ENCODE measurements at regions not wholly inside any gene's neighbourhood (a gene's known extent, or its start where the extent isn't known, plus 50 kb on each side); places are given as distances from the start of the nearest gene placed in this dataset.

- DNase-seq (ENCODE audit: insufficient read length, low spot score) (no peak), FAIRE-seq (no peak)
- TF ChIP-seq TAF1 (IDR thresholded peaks at IDR 0.05; ENCODE audit: low read depth, low read length) = no peak
- no peak for TF ChIP-seq POLR2AphosphoS5 (IDR thresholded peaks at IDR 0.05; ENCODE audit: low read depth, low read length)
- no peak for TF ChIP-seq POU2F2 (IDR thresholded peaks at IDR 0.05; ENCODE audit: low read depth, low read length)
- TF ChIP-seq SPI1 (IDR thresholded peaks at IDR 0.05; ENCODE audit: low read depth, low read length) = no peak
- TF ChIP-seq PAX5 (IDR thresholded peaks at IDR 0.05; ENCODE audit: insufficient read depth, low read length, severe bottlenecking) = no peak
- no peak for TF ChIP-seq POLR2A (IDR thresholded peaks at IDR 0.05; ENCODE audit: low read depth, low read length)
Observed at GRCh38 chr12:86379337-86379736, 123.1 kb upstream of the MGAT4C start.

- DNase-seq (ENCODE audit: insufficient read length, low spot score) (no peak), FAIRE-seq (no peak)
- TF ChIP-seq TAF1 (IDR thresholded peaks at IDR 0.05; ENCODE audit: low read depth, low read length) = no peak
- TF ChIP-seq POLR2A (IDR thresholded peaks at IDR 0.05; ENCODE audit: low read depth, low read length) = no peak
- TF ChIP-seq POU2F2 (IDR thresholded peaks at IDR 0.05; ENCODE audit: low read depth, low read length) = no peak
- TF ChIP-seq PAX5 (IDR thresholded peaks at IDR 0.05; ENCODE audit: insufficient read depth, low read length, severe bottlenecking) = no peak
- no peak for TF ChIP-seq POLR2AphosphoS5 (IDR thresholded peaks at IDR 0.05; ENCODE audit: low read depth, low read length)
- TF ChIP-seq SPI1 (IDR thresholded peaks at IDR 0.05; ENCODE audit: low read depth, low read length) = no peak
Observed at GRCh38 chr12:86376052-86376451, 119.9 kb upstream of the MGAT4C start.

- no peak for FAIRE-seq
- DNase-seq (ENCODE audit: insufficient read length, low spot score) = no peak
- TF ChIP-seq POLR2A (IDR thresholded peaks at IDR 0.05; ENCODE audit: low read depth, low read length) (no peak), SPI1 (IDR thresholded peaks at IDR 0.05; ENCODE audit: low read depth, low read length) (no peak), POLR2AphosphoS5 (IDR thresholded peaks at IDR 0.05; ENCODE audit: low read depth, low read length) (no peak), PAX5 (IDR thresholded peaks at IDR 0.05; ENCODE audit: insufficient read depth, low read length, severe bottlenecking) (no peak), POU2F2 (IDR thresholded peaks at IDR 0.05; ENCODE audit: low read depth, low read length) (no peak), TAF1 (IDR thresholded peaks at IDR 0.05; ENCODE audit: low read depth, low read length) (no peak)
Observed at GRCh38 chr12:86373813-86374212, 117.6 kb upstream of the MGAT4C start.

- FAIRE-seq (no peak), DNase-seq (ENCODE audit: insufficient read length, low spot score) (no peak)
- no peak for TF ChIP-seq POLR2A (IDR thresholded peaks at IDR 0.05; ENCODE audit: low read depth, low read length)
- TF ChIP-seq PAX5 (IDR thresholded peaks at IDR 0.05; ENCODE audit: insufficient read depth, low read length, severe bottlenecking) = no peak
- TF ChIP-seq POLR2AphosphoS5 (IDR thresholded peaks at IDR 0.05; ENCODE audit: low read depth, low read length) = no peak
Observed at GRCh38 chr12:86367137-86367536, 110.9 kb upstream of the MGAT4C start.

GRCh38 chr12:86349196-86349595 is 93.0 kb upstream of the MGAT4C start:
- TF ChIP-seq POU2F2 (IDR thresholded peaks at IDR 0.05; ENCODE audit: low read depth, low read length) (no peak), TAF1 (IDR thresholded peaks at IDR 0.05; ENCODE audit: low read depth, low read length) (no peak), POLR2A (IDR thresholded peaks at IDR 0.05; ENCODE audit: low read depth, low read length) (no peak), PAX5 (IDR thresholded peaks at IDR 0.05; ENCODE audit: insufficient read depth, low read length, severe bottlenecking) (no peak), POLR2AphosphoS5 (IDR thresholded peaks at IDR 0.05; ENCODE audit: low read depth, low read length) (no peak), SPI1 (IDR thresholded peaks at IDR 0.05; ENCODE audit: low read depth, low read length) (no peak)
- no peak for DNase-seq (ENCODE audit: insufficient read length, low spot score)
- FAIRE-seq = no peak

GRCh38 chr12:86333955-86334522 is 77.8 kb upstream of the MGAT4C start:
- FAIRE-seq = no peak
- DNase-seq (ENCODE audit: insufficient read length, low spot score) = no peak
- TF ChIP-seq POLR2A (IDR thresholded peaks at IDR 0.05; ENCODE audit: low read depth, low read length) (no peak), TAF1 (IDR thresholded peaks at IDR 0.05; ENCODE audit: low read depth, low read length) (no peak), POU2F2 (IDR thresholded peaks at IDR 0.05; ENCODE audit: low read depth, low read length) (no peak), POLR2AphosphoS5 (IDR thresholded peaks at IDR 0.05; ENCODE audit: low read depth, low read length) (no peak), SPI1 (IDR thresholded peaks at IDR 0.05; ENCODE audit: low read depth, low read length) (no peak), PAX5 (IDR thresholded peaks at IDR 0.05; ENCODE audit: insufficient read depth, low read length, severe bottlenecking) (no peak)

- no peak for FAIRE-seq
- TF ChIP-seq POLR2AphosphoS5 (IDR thresholded peaks at IDR 0.05; ENCODE audit: low read depth, low read length) (no peak), PAX5 (IDR thresholded peaks at IDR 0.05; ENCODE audit: insufficient read depth, low read length, severe bottlenecking) (no peak), SPI1 (IDR thresholded peaks at IDR 0.05; ENCODE audit: low read depth, low read length) (no peak), TAF1 (IDR thresholded peaks at IDR 0.05; ENCODE audit: low read depth, low read length) (no peak), POLR2A (IDR thresholded peaks at IDR 0.05; ENCODE audit: low read depth, low read length) (no peak), POU2F2 (IDR thresholded peaks at IDR 0.05; ENCODE audit: low read depth, low read length) (no peak)
Observed at GRCh38 chr12:86331457-86331856, 75.3 kb upstream of the MGAT4C start.

GRCh38 chr12:86331012-86331411 is 74.8 kb upstream of the MGAT4C start:
- TF ChIP-seq TAF1 (IDR thresholded peaks at IDR 0.05; ENCODE audit: low read depth, low read length) (no peak), POU2F2 (IDR thresholded peaks at IDR 0.05; ENCODE audit: low read depth, low read length) (no peak), PAX5 (IDR thresholded peaks at IDR 0.05; ENCODE audit: insufficient read depth, low read length, severe bottlenecking) (no peak), SPI1 (IDR thresholded peaks at IDR 0.05; ENCODE audit: low read depth, low read length) (no peak), POLR2AphosphoS5 (IDR thresholded peaks at IDR 0.05; ENCODE audit: low read depth, low read length) (no peak), POLR2A (IDR thresholded peaks at IDR 0.05; ENCODE audit: low read depth, low read length) (no peak)
- no peak for DNase-seq (ENCODE audit: insufficient read length, low spot score)
- no peak for FAIRE-seq

More at GRCh38 chr12:86331457-86331856, 75.3 kb upstream of the MGAT4C start:
- DNase-seq (ENCODE audit: insufficient read length, low spot score) = no peak

- FAIRE-seq = no peak
- TF ChIP-seq POU2F2 (IDR thresholded peaks at IDR 0.05; ENCODE audit: low read depth, low read length) (no peak), SPI1 (IDR thresholded peaks at IDR 0.05; ENCODE audit: low read depth, low read length) (no peak), POLR2AphosphoS5 (IDR thresholded peaks at IDR 0.05; ENCODE audit: low read depth, low read length) (no peak), TAF1 (IDR thresholded peaks at IDR 0.05; ENCODE audit: low read depth, low read length) (no peak), POLR2A (IDR thresholded peaks at IDR 0.05; ENCODE audit: low read depth, low read length) (no peak), PAX5 (IDR thresholded peaks at IDR 0.05; ENCODE audit: insufficient read depth, low read length, severe bottlenecking) (no peak)
- DNase-seq (ENCODE audit: insufficient read length, low spot score) = no peak
Observed at GRCh38 chr12:86312232-86312631, 56.0 kb upstream of the MGAT4C start.

Data from GM12891 (cell line).